NCI-H128 (cell line): ENCODE measurements at regions not wholly inside any gene's neighbourhood (a gene's known extent, or its start where the extent isn't known, plus 50 kb on each side); places are given as distances from the start of the nearest gene placed in this dataset.

Experiments
- DNase-seq: peaks from one replicate; lab custom pipeline; 2025; ENCODE audit not compliant: unreplicated experiment; lab: John Stamatoyannopoulos, UW

- DNase-seq: no peak
Measured at GRCh38 chr13:106352850-106353249, 182.6 kb downstream of the EFNB2 start.

- DNase-seq: no peak
Measured at GRCh38 chr13:106351251-106351650, 184.2 kb downstream of the EFNB2 start.

- DNase-seq: no peak
Measured at GRCh38 chr13:106350208-106350607, 185.3 kb downstream of the EFNB2 start.

- DNase-seq: peak; percentile 71
Measured at GRCh38 chr13:106349080-106349931, 186.2 kb downstream of the EFNB2 start.

- DNase-seq: no peak
Measured at GRCh38 chr13:106348075-106348840, 187.2 kb downstream of the EFNB2 start.

- DNase-seq: no peak
Measured at GRCh38 chr13:106344342-106344741, 191.1 kb downstream of the EFNB2 start.

GRCh38 chr13:106343836-106344235 is 191.6 kb downstream of the EFNB2 start:
- DNase-seq: no peak

- no peak for DNase-seq
Measured at GRCh38 chr13:106340249-106340648, 195.2 kb downstream of the EFNB2 start.

GRCh38 chr13:106337096-106337850 is 198.2 kb downstream of the EFNB2 start:
- DNase-seq: no peak

GRCh38 chr13:106336668-106337067 is 198.8 kb downstream of the EFNB2 start:
- no peak for DNase-seq

- no peak for DNase-seq
Measured at GRCh38 chr13:106332621-106333020, 202.8 kb downstream of the EFNB2 start.

- no peak for DNase-seq
Measured at GRCh38 chr13:106331116-106331515, 204.3 kb downstream of the EFNB2 start.

GRCh38 chr13:106329941-106330340 is 205.5 kb downstream of the EFNB2 start:
- no peak for DNase-seq

GRCh38 chr13:106326751-106327150 is 208.7 kb downstream of the EFNB2 start:
- no peak for DNase-seq

GRCh38 chr13:106324444-106324843 is 211.0 kb downstream of the EFNB2 start:
- DNase-seq: no peak

GRCh38 chr13:106322628-106323027 is 212.8 kb downstream of the EFNB2 start:
- no peak for DNase-seq

GRCh38 chr13:106318941-106319411 is 216.5 kb downstream of the EFNB2 start:
- DNase-seq: no peak

GRCh38 chr13:106314417-106314816 is 221.0 kb downstream of the EFNB2 start:
- no peak for DNase-seq

GRCh38 chr13:106311004-106311403 is 224.5 kb downstream of the EFNB2 start:
- DNase-seq: no peak

- DNase-seq: no peak
Measured at GRCh38 chr13:106310291-106310865, 225.1 kb downstream of the EFNB2 start.

GRCh38 chr13:106306748-106307277 is 228.6 kb downstream of the EFNB2 start:
- DNase-seq: no peak
